ENCODE measurements at regions not wholly inside any gene's neighbourhood (a gene's known extent, or its start where the extent isn't known, plus 50 kb on each side); places are given as distances from the start of the nearest gene placed in this dataset.

- H3K27ac ChIP-seq (ENCODE audit: control insufficient read depth, insufficient read depth, low read length) = no peak overlapping the region
- H3K9me1 ChIP-seq (ENCODE audit: control insufficient read depth, extremely low read depth, insufficient read depth, low read length) = no peaks in the 10 kb centered on the region
- peaks cover 6% of the 10 kb centered on the region for H3K9me3 ChIP-seq (ENCODE audit: control insufficient read depth, low read depth, low read length)
- H3K4me2 ChIP-seq (ENCODE audit: control insufficient read depth, extremely low read depth, insufficient read depth, low read depth, low read length) = no peak overlapping the region
- TF ChIP-seq EZH2 (IDR thresholded peaks at IDR 0.05; ENCODE audit: low read length) = no peak
- TF ChIP-seq, protein P1, sequence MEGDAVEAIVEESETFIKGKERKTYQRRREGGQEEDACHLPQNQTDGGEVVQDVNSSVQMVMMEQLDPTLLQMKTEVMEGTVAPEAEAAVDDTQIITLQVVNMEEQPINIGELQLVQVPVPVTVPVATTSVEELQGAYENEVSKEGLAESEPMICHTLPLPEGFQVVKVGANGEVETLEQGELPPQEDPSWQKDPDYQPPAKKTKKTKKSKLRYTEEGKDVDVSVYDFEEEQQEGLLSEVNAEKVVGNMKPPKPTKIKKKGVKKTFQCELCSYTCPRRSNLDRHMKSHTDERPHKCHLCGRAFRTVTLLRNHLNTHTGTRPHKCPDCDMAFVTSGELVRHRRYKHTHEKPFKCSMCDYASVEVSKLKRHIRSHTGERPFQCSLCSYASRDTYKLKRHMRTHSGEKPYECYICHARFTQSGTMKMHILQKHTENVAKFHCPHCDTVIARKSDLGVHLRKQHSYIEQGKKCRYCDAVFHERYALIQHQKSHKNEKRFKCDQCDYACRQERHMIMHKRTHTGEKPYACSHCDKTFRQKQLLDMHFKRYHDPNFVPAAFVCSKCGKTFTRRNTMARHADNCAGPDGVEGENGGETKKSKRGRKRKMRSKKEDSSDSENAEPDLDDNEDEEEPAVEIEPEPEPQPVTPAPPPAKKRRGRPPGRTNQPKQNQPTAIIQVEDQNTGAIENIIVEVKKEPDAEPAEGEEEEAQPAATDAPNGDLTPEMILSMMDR (optimal IDR thresholded peaks at IDR 0.05 in 1 of 3, IDR thresholded peaks at IDR 0.05 in 1 of 3, conservative IDR thresholded peaks at IDR 0.05 in 1 of 3; ENCODE audit: extremely low read depth in 1 of 3, insufficient read depth in 2 of 3, low read length in 3 of 3) = no peak
- dilution Hi-C loops (cut with MboI; ENCODE audit: extremely low pct_ligation_motif_present, low sequenced_read_pairs) = no loop called here
- no peaks in the 10 kb centered on the region for H3K36me3 ChIP-seq (ENCODE audit: control insufficient read depth in 2 of 2, extremely low read depth in 1 of 2, insufficient read depth in 2 of 2, low read length in 2 of 2)
- FAIRE-seq = no peak
- H3K79me2 ChIP-seq (ENCODE audit: control insufficient read depth, insufficient read depth, low read length) = no peaks in the 10 kb centered on the region
- no peaks in the 10 kb centered on the region for H4K20me1 ChIP-seq (ENCODE audit: control insufficient read depth, extremely low read depth, insufficient read depth, low read length)
- H3K9ac ChIP-seq (ENCODE audit: control insufficient read depth, extremely low read depth, insufficient read depth, low read length) = no peak overlapping the region
- DNase-seq (ENCODE audit: low read depth, low spot score) = no peak
- H3K27me3 ChIP-seq (ENCODE audit: control insufficient read depth, extremely low read depth, insufficient read depth, low read length) = no peaks in the 10 kb centered on the region
- no peaks in the 10 kb centered on the region for H3K4me1 ChIP-seq (ENCODE audit: control insufficient read depth, extremely low read depth, insufficient read depth, low read length)
- no peak overlapping the region for H2AFZ ChIP-seq (ENCODE audit: control insufficient read depth, low read length)
- no peak overlapping the region for H3K4me3 ChIP-seq (ENCODE audit: control insufficient read depth in 2 of 3, extremely low read depth in 1 of 3, insufficient read depth in 2 of 3, low read depth in 1 of 3, low read length in 3 of 3)
Measured at GRCh38 chr20:16975682-16976081, 227.5 kb downstream of the OTOR start.

DNA sequence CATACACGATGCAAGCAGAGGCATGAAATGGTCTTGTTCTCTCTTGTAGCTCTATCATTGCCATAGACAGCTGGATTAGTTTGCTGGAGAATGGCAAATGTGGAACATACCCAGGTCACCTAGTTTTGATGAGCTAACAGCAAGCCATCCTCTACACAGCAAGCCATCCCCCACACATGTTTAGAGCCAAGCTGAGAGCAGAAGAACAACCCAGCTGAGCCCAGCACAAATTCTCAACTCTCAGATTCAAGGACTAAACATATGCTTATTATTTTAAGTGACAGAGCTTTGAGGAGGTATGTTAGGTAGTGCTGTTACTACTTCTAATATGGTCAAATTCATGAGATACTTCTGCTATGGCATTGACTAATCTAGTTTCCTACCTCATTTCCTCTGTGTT lies 230.3 kb downstream of the OTOR start:
- no peak for DNase-seq (ENCODE audit: low read depth, low spot score)
- no peaks in the 10 kb centered on the region for H3K4me1 ChIP-seq (ENCODE audit: control insufficient read depth, extremely low read depth, insufficient read depth, low read length)
- dilution Hi-C loops (cut with MboI; ENCODE audit: extremely low pct_ligation_motif_present, low sequenced_read_pairs) = no loop called here
- no peaks in the 10 kb centered on the region for H3K36me3 ChIP-seq (ENCODE audit: control insufficient read depth in 2 of 2, extremely low read depth in 1 of 2, insufficient read depth in 2 of 2, low read length in 2 of 2)
- H3K4me2 ChIP-seq (ENCODE audit: control insufficient read depth, extremely low read depth, insufficient read depth, low read depth, low read length) = no peak overlapping the region
- no peaks in the 10 kb centered on the region for H3K9me1 ChIP-seq (ENCODE audit: control insufficient read depth, extremely low read depth, insufficient read depth, low read length)
- FAIRE-seq = no peak
- no peak overlapping the region for H3K27ac ChIP-seq (ENCODE audit: control insufficient read depth, insufficient read depth, low read length)
- no peak overlapping the region for H3K4me3 ChIP-seq (ENCODE audit: control insufficient read depth in 2 of 3, extremely low read depth in 1 of 3, insufficient read depth in 2 of 3, low read depth in 1 of 3, low read length in 3 of 3)
- H4K20me1 ChIP-seq (ENCODE audit: control insufficient read depth, extremely low read depth, insufficient read depth, low read length) = no peaks in the 10 kb centered on the region
- H3K9me3 ChIP-seq (ENCODE audit: control insufficient read depth, low read depth, low read length) = peaks cover 6% of the 10 kb centered on the region
- no peaks in the 10 kb centered on the region for H3K27me3 ChIP-seq (ENCODE audit: control insufficient read depth, extremely low read depth, insufficient read depth, low read length)
- no peak overlapping the region for H2AFZ ChIP-seq (ENCODE audit: control insufficient read depth, low read length)
- TF ChIP-seq, protein P1 (optimal IDR thresholded peaks at IDR 0.05 in 1 of 3, IDR thresholded peaks at IDR 0.05 in 1 of 3, conservative IDR thresholded peaks at IDR 0.05 in 1 of 3; ENCODE audit: extremely low read depth in 1 of 3, insufficient read depth in 2 of 3, low read length in 3 of 3) = no peak
- no peak for TF ChIP-seq EZH2 (IDR thresholded peaks at IDR 0.05; ENCODE audit: low read length)
- H3K9ac ChIP-seq (ENCODE audit: control insufficient read depth, extremely low read depth, insufficient read depth, low read length) = no peak overlapping the region
- H3K79me2 ChIP-seq (ENCODE audit: control insufficient read depth, insufficient read depth, low read length) = no peaks in the 10 kb centered on the region

All from keratinocyte (primary cell).